Duodenal mucosa (tissue), 2 donors: ENCODE measurements at regions not wholly inside any gene's neighbourhood (a gene's known extent, or its start where the extent isn't known, plus 50 kb on each side); places are given as distances from the start of the nearest gene placed in this dataset.

Experiments used
- H3K27ac ChIP-seq: one replicate; pipeline ENCODE4 v1.7.0; 2013; ENCODE audit warnings: low read depth, low read length
- H3K27me3 ChIP-seq, 2 donors: one replicate each; pipeline ENCODE4 v1.7.0; 2013; ENCODE audit warnings: low read length in 2 of 2, control low read depth in 1 of 2; ENCODE audit not compliant: insufficient read depth in 2 of 2, control insufficient read depth in 1 of 2
- H3K36me3 ChIP-seq, 2 donors: one replicate each; pipeline ENCODE4 v1.7.0; 2013; ENCODE audit warnings: low read length in 2 of 2, control low read depth in 1 of 2; ENCODE audit not compliant: insufficient read depth in 2 of 2, control insufficient read depth in 1 of 2
- H3K4me1 ChIP-seq, 2 donors: one replicate each; pipeline ENCODE4 v1.7.0; 2013; ENCODE audit warnings: low read length in 2 of 2, control low read depth in 1 of 2; ENCODE audit not compliant: insufficient read depth in 2 of 2, control insufficient read depth in 1 of 2
- H3K4me3 ChIP-seq, 2 donors: one replicate each; pipeline ENCODE4 v1.7.0; 2013; ENCODE audit warnings: low read length in 2 of 2, low read depth in 1 of 2
- H3K9ac ChIP-seq, 2 donors: one replicate each; pipeline ENCODE4 v1.7.0; 2013; ENCODE audit warnings: low read length in 2 of 2, low read depth in 1 of 2
- H3K9me3 ChIP-seq, 2 donors: one replicate each; pipeline ENCODE4 v1.7.0; 2013; ENCODE audit warnings: low read length in 2 of 2, control low read depth in 1 of 2; ENCODE audit not compliant: control insufficient read depth in 1 of 2

DNA sequence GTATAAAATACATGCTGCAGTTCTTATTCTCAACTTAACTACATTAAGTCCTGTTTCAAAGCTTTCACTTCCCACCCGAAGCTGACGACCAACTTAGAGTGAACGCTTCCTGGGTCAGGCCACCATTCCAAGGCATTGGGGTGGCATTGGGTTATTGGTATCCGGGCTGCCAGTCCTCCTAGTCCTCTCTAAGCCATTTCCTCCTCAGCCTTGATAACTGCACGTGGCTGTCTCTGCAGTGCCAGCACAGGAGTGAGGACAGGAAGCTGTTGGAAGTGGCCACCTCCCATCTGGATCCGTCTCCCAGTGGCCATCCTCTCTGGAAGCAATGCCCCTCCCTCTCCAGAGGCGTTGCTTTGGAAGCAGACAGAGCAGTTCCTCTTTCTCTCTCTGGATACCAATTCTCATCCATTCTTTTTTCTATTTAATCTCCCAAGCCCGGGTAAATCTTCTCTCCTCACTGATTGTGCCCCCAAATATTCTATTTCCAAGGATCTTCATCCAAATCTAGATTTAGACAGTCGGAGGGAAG lies 354.7 kb downstream of the EIPR1 start:
- Histone ChIP-seq H3K36me3 (no peaks in the 10 kb centered on the region), H3K27me3 (no peaks in the 10 kb centered on the region), H3K27ac (no peak overlapping the region), H3K4me1 (no peaks in the 10 kb centered on the region), H3K9ac (no peak overlapping the region), H3K9me3 (no peaks in the 10 kb centered on the region), H3K4me3 (no peak overlapping the region)

- no peaks in the 10 kb centered on the region for H3K27me3 ChIP-seq
- H3K9me3 ChIP-seq = peaks cover 0 to 3% of the 10 kb centered on the region in 2 donors
- no peak overlapping the region for H3K9ac ChIP-seq
- no peaks in the 10 kb centered on the region for H3K4me1 ChIP-seq
- no peaks in the 10 kb centered on the region for H3K36me3 ChIP-seq
- no peak overlapping the region for H3K27ac ChIP-seq
- no peak overlapping the region for H3K4me3 ChIP-seq
Measured at GRCh38 chr2:3021720-3022119, 355.9 kb downstream of the EIPR1 start.

GRCh38 chr2:3010001-3010400 lies 367.6 kb downstream of the EIPR1 start:
- Histone ChIP-seq H3K4me1 (no peaks in the 10 kb centered on the region), H3K36me3 (no peaks in the 10 kb centered on the region), H3K27me3 (peaks cover 6% of the 10 kb centered on the region in 2 donors), H3K27ac (no peak overlapping the region), H3K9ac (no peak overlapping the region), H3K4me3 (no peak overlapping the region), H3K9me3 (no peaks in the 10 kb centered on the region)

DNA sequence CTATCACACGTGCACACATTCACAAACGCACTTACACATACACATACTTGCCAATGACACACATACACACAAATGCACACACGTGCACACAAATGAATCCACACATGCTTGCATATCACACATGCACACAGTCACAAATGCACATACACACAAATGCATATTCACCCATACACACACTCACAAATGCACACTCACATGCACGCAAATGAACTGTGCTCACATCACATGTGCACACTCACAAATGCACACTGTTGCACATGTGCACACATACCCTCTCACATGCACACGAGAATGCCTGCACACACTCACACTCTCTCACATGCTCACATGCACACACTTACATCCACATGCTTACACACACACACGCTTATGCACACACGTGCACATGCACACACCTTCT lies 368.1 kb downstream of the EIPR1 start:
- Histone ChIP-seq H3K27ac (no peak overlapping the region), H3K4me3 (no peak overlapping the region), H3K4me1 (no peaks in the 10 kb centered on the region), H3K9me3 (no peaks in the 10 kb centered on the region), H3K27me3 (peaks cover 6% of the 10 kb centered on the region in 2 donors), H3K9ac (no peak overlapping the region), H3K36me3 (no peaks in the 10 kb centered on the region)

GRCh38 chr2:3009005-3009404 lies 368.6 kb downstream of the EIPR1 start:
- H3K27me3 ChIP-seq = peaks cover 6% of the 10 kb centered on the region in 2 donors
- H3K36me3 ChIP-seq = no peaks in the 10 kb centered on the region
- H3K9ac ChIP-seq = no peak overlapping the region
- H3K4me3 ChIP-seq = no peak overlapping the region
- H3K4me1 ChIP-seq = no peaks in the 10 kb centered on the region
- H3K27ac ChIP-seq = no peak overlapping the region
- no peaks in the 10 kb centered on the region for H3K9me3 ChIP-seq

DNA sequence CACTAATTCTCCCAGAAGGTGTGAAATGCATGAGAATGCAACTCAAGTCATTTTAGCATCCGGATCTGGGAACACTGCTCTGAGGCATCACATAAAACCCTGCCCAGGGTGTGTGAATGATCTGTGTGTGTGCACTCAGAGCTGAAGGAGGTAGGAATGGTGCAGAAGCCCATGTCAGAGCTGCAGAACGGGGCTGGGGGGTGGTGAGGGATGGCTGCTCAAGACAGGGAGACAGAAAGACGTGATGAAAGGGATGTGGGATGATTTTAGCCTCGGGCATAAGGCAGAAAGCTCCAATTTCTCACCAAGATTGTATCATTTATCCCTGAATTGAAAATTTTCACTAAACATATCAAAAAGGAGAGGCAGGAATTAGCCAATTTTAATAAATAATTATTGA lies 369.1 kb downstream of the EIPR1 start:
- peaks cover 6% of the 10 kb centered on the region in 2 donors for H3K27me3 ChIP-seq
- no peaks in the 10 kb centered on the region for H3K4me1 ChIP-seq
- no peaks in the 10 kb centered on the region for H3K9me3 ChIP-seq
- H3K27ac ChIP-seq = no peak overlapping the region
- no peak overlapping the region for H3K9ac ChIP-seq
- H3K4me3 ChIP-seq = no peak overlapping the region
- H3K36me3 ChIP-seq = no peaks in the 10 kb centered on the region

DNA sequence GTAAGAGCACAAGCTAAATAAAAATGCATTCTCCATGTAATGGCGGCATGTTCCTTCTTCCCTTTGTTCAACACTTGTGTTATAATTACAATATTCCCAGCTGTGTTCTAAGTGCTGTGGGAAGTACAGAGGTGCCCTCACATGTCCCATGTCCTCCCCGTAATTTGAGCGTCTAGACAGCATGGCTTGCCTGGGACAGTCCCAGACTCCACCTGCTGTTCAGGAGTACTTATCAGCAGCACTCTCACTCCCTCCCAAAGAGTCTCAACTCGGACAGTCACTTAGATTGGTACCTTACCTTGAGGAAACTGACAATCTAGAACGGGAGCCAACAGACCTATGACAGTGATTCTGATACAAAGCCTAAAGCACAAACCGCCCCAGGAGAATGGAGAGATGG lies 370.5 kb downstream of the EIPR1 start:
- Histone ChIP-seq H3K4me3 (no peak overlapping the region), H3K27me3 (peaks cover 6% of the 10 kb centered on the region in 2 donors), H3K9ac (no peak overlapping the region), H3K27ac (no peak overlapping the region), H3K4me1 (no peaks in the 10 kb centered on the region), H3K9me3 (no peaks in the 10 kb centered on the region), H3K36me3 (no peaks in the 10 kb centered on the region)

DNA sequence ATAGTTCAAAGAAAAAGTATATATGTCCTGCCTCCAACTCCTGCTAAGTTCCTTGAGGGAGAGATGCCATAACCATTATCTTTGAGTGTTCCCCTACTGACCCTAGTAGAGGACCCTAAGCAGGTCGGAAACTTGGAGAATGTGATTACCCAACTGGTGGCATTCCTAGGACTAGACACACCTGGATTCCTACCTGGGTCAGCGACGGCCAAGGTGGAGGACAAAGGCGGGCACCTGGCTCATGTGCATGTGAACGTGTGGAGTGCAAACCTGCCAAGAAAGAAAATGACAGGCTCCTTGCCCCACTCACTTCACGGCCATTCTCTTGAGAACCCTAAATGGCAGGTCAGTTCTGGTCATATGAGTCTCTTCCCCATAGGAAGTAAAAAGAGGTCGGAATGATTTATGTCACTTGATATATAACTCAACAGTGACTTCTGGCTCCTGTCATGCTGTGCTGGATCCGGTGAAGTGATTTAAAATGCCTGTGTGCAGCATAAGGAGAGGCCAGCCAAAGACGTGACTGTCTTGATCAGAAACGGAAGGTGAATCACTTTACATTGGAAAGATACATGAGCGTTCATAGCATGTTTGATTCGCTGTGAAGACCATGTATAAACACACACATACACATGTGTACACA lies 371.6 kb downstream of the EIPR1 start:
- no peaks in the 10 kb centered on the region for H3K9me3 ChIP-seq

GRCh38 chr2:3001615-3002560 lies 375.7 kb downstream of the EIPR1 start:
- no peaks in the 10 kb centered on the region for H3K4me1 ChIP-seq

More for the DNA sequence above, 371.6 kb downstream of the EIPR1 start:
- Histone ChIP-seq H3K27me3 (peaks cover 6% of the 10 kb centered on the region in 2 donors), H3K9ac (no peak overlapping the region), H3K36me3 (no peaks in the 10 kb centered on the region), H3K4me3 (no peak overlapping the region), H3K4me1 (no peaks in the 10 kb centered on the region), H3K27ac (no peak overlapping the region)

GRCh38 chr2:3000968-3001367 lies 376.6 kb downstream of the EIPR1 start:
- Histone ChIP-seq H3K27me3 (no peaks in the 10 kb centered on the region), H3K36me3 (no peaks in the 10 kb centered on the region), H3K9me3 (no peaks in the 10 kb centered on the region), H3K4me1 (no peaks in the 10 kb centered on the region), H3K4me3 (no peak overlapping the region), H3K9ac (no peak overlapping the region), H3K27ac (no peak overlapping the region)

More at GRCh38 chr2:3001615-3002560, 375.7 kb downstream of the EIPR1 start:
- H3K9me3 ChIP-seq = no peaks in the 10 kb centered on the region
- no peaks in the 10 kb centered on the region for H3K27me3 ChIP-seq
- no peak overlapping the region for H3K9ac ChIP-seq
- no peak overlapping the region for H3K27ac ChIP-seq
- no peak overlapping the region for H3K4me3 ChIP-seq
- no peaks in the 10 kb centered on the region for H3K36me3 ChIP-seq
